Panc1 (cell line): ENCODE measurements at regions not wholly inside any gene's neighbourhood (a gene's known extent, or its start where the extent isn't known, plus 50 kb on each side); places are given as distances from the start of the nearest gene placed in this dataset.

Experiments used
- POLR2AphosphoS5 ChIP-seq: IDR thresholded peaks from 2 replicates; pipeline ENCODE4 v1.6.1; 2012; ENCODE audit warnings: mild to moderate bottlenecking, low read depth, low read length, moderate library complexity
- SIN3A ChIP-seq: IDR thresholded peaks from 2 replicates; pipeline ENCODE4 v1.6.1; 2012; ENCODE audit warnings: low read depth, mild to moderate bottlenecking, low read length, moderate library complexity, borderline replicate concordance; ENCODE audit not compliant: insufficient read depth
- TF ChIP-seq, protein P1 (sequence below): fragments of 450-650 bp; IDR thresholded peaks from 2 replicates; pipeline ENCODE4 v1.5.1; 2017; ENCODE audit warnings: mild to moderate bottlenecking
- TF ChIP-seq, protein P2 (sequence below), 2 experiments: IDR thresholded peaks; 2 replicates each; pipeline ENCODE4 v1.6.1; 2011 to 2012; ENCODE audit warnings: low read depth in 2 of 2, control low read depth in 1 of 2, low read length in 1 of 2, mild to moderate bottlenecking in 1 of 2, moderate library complexity in 1 of 2; ENCODE audit not compliant: insufficient read depth in 1 of 2

DNA sequence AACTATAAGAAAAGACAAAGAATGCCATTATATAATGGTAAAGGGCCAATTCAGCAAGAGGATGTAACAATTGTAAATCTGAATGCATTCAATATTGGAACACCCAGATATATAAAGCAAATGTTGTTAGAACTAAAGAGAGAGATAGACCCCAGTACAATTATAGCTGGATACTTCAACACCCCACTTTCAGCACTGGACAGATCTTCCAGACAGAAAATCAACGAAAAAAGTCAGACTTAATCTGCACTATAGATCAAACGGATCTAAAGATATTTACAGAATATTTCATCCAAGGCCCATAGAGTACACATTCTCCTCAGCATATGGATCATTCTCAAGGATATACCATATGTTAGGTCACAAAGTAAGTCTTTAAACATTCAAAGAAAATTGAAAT, 194.6 kb upstream of the DACH1 start:
- TF ChIP-seq, protein P1, sequence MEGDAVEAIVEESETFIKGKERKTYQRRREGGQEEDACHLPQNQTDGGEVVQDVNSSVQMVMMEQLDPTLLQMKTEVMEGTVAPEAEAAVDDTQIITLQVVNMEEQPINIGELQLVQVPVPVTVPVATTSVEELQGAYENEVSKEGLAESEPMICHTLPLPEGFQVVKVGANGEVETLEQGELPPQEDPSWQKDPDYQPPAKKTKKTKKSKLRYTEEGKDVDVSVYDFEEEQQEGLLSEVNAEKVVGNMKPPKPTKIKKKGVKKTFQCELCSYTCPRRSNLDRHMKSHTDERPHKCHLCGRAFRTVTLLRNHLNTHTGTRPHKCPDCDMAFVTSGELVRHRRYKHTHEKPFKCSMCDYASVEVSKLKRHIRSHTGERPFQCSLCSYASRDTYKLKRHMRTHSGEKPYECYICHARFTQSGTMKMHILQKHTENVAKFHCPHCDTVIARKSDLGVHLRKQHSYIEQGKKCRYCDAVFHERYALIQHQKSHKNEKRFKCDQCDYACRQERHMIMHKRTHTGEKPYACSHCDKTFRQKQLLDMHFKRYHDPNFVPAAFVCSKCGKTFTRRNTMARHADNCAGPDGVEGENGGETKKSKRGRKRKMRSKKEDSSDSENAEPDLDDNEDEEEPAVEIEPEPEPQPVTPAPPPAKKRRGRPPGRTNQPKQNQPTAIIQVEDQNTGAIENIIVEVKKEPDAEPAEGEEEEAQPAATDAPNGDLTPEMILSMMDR = no peak
- no peak for TF ChIP-seq POLR2AphosphoS5
- TF ChIP-seq, protein P2, sequence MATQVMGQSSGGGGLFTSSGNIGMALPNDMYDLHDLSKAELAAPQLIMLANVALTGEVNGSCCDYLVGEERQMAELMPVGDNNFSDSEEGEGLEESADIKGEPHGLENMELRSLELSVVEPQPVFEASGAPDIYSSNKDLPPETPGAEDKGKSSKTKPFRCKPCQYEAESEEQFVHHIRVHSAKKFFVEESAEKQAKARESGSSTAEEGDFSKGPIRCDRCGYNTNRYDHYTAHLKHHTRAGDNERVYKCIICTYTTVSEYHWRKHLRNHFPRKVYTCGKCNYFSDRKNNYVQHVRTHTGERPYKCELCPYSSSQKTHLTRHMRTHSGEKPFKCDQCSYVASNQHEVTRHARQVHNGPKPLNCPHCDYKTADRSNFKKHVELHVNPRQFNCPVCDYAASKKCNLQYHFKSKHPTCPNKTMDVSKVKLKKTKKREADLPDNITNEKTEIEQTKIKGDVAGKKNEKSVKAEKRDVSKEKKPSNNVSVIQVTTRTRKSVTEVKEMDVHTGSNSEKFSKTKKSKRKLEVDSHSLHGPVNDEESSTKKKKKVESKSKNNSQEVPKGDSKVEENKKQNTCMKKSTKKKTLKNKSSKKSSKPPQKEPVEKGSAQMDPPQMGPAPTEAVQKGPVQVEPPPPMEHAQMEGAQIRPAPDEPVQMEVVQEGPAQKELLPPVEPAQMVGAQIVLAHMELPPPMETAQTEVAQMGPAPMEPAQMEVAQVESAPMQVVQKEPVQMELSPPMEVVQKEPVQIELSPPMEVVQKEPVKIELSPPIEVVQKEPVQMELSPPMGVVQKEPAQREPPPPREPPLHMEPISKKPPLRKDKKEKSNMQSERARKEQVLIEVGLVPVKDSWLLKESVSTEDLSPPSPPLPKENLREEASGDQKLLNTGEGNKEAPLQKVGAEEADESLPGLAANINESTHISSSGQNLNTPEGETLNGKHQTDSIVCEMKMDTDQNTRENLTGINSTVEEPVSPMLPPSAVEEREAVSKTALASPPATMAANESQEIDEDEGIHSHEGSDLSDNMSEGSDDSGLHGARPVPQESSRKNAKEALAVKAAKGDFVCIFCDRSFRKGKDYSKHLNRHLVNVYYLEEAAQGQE (IDR thresholded peaks at IDR 0.05; ENCODE audit: insufficient read depth in 1 of 2, low read depth in 2 of 2, low read length in 1 of 2) = peak in 1 of 2 experiments; percentile 24; a peak in 1 of 4 replicates
- TF ChIP-seq SIN3A = no peak
